ENCODE measurements at regions not wholly inside any gene's neighbourhood (a gene's known extent, or its start where the extent isn't known, plus 50 kb on each side); places are given as distances from the start of the nearest gene placed in this dataset.

DNA sequence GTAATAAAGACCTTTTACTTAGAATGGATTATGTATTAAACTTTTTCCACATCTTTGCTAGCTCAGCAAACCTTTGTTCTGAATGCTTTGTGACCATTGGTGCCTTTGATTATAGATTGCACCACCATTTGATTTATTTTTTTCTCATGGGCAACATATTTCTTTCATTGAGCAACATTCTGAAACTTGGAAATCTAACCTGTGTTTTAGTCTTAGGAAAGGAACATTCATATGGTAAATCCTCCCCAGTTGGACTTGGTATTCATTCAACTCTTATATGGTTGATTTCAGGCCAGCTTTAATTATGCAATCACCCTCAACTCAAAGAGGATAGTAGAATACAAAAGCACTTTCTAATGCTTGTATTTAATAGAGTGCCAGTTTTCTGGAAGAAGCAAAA, 1077.9 kb upstream of the ZEB2 start:
- Histone ChIP-seq H3K23me2 (ENCODE audit: insufficient read length, low read depth, low read length, poor library complexity, severe bottlenecking) (no peaks in the 10 kb centered on the region), H3T11ph (ENCODE audit: low read length) (no peak overlapping the region), H3K27me3 (ENCODE audit: insufficient read depth, low read length) (no peaks in the 10 kb centered on the region), H2BK120ac (ENCODE audit: low read depth, low read length, poor library complexity, severe bottlenecking) (no peak overlapping the region), H3K4me2 (ENCODE audit: insufficient read depth, insufficient read length, low read length) (no peak overlapping the region), H2AK5ac (ENCODE audit: insufficient read length, low read length) (no peak overlapping the region), H4K5ac (ENCODE audit: insufficient read length, low read depth, low read length) (no peak overlapping the region), H4K20me1 (ENCODE audit: control insufficient read depth, insufficient read depth, insufficient read length) (no peaks in the 10 kb centered on the region), H4K91ac (ENCODE audit: insufficient read length, low read depth, low read length) (no peak overlapping the region), H2BK12ac (ENCODE audit: insufficient read length, low read depth, low read length) (no peak overlapping the region), H3K4ac (ENCODE audit: low read depth, low read length) (no peak overlapping the region), H3K14ac (ENCODE audit: insufficient read depth, low read length) (no peak overlapping the region), H4K8ac (replicated peaks; ENCODE audit: insufficient read length, low read depth, low read length) (no peak overlapping the region), H2BK15ac (ENCODE audit: low read depth, low read length) (no peak overlapping the region), H3K4me1 (ENCODE audit: insufficient read depth, low read length) (0 out of 2 replicates have a peak, but pooled peaks cover 2% of the 10 kb centered on the region), H3K79me2 (ENCODE audit: insufficient read depth, low read length) (no peaks in the 10 kb centered on the region), H2BK20ac (ENCODE audit: low read depth, low read length, poor library complexity, severe bottlenecking) (no peak overlapping the region), H3K18ac (ENCODE audit: insufficient read length, low read depth, low read length) (no peak overlapping the region), H2BK5ac (ENCODE audit: insufficient read length, low read length) (no peak overlapping the region), H2AFZ (ENCODE audit: low read length) (no peak overlapping the region), H3K23ac (ENCODE audit: insufficient read length, low read depth, low read length) (no peak overlapping the region), H3K56ac (ENCODE audit: insufficient read length, low read depth, low read length) (no peak overlapping the region), H3K27ac (ENCODE audit: insufficient read length, low read depth, low read length) (no peak overlapping the region), H3K79me1 (ENCODE audit: insufficient read depth, low read depth, low read length, poor library complexity, severe bottlenecking) (no peaks in the 10 kb centered on the region), H3K9ac (ENCODE audit: extremely low read depth, insufficient read length, low read length) (no peak overlapping the region), H3K9me3 (ENCODE audit: control insufficient read depth, low read depth, low read length) (no peaks in the 10 kb centered on the region)
- Mint-ChIP-seq H3K9me3 (no peaks in the 10 kb centered on the region), H3K36me3 (ENCODE audit: insufficient read depth in 1 of 3, low read depth in 3 of 3) (no peaks in the 10 kb centered on the region), H3K27ac (no peak overlapping the region), H3K27me3 (ENCODE audit: low read depth) (no peaks in the 10 kb centered on the region), H3K4me1 (peaks cover 16 to 19% of the 10 kb centered on the region in 2 experiments), H3K4me3 (no peak overlapping the region)
- TF ChIP-seq, protein P1, sequence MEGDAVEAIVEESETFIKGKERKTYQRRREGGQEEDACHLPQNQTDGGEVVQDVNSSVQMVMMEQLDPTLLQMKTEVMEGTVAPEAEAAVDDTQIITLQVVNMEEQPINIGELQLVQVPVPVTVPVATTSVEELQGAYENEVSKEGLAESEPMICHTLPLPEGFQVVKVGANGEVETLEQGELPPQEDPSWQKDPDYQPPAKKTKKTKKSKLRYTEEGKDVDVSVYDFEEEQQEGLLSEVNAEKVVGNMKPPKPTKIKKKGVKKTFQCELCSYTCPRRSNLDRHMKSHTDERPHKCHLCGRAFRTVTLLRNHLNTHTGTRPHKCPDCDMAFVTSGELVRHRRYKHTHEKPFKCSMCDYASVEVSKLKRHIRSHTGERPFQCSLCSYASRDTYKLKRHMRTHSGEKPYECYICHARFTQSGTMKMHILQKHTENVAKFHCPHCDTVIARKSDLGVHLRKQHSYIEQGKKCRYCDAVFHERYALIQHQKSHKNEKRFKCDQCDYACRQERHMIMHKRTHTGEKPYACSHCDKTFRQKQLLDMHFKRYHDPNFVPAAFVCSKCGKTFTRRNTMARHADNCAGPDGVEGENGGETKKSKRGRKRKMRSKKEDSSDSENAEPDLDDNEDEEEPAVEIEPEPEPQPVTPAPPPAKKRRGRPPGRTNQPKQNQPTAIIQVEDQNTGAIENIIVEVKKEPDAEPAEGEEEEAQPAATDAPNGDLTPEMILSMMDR (conservative IDR thresholded peaks at IDR 0.05), result no peak
- no peak for DNase-seq
